GM12878 (cell line): ENCODE measurements at regions not wholly inside any gene's neighbourhood (a gene's known extent, or its start where the extent isn't known, plus 50 kb on each side); places are given as distances from the start of the nearest gene placed in this dataset.

Experiments
- ATAC-seq: fragments of 200-7000 bp; cut with Tn5 transposase; 3 replicates; pipeline ENCODE4 v1.9.1; 2020; ENCODE audit warnings: mild to moderate bottlenecking, moderate library complexity
- BruUV-seq: library from RNA; stranded (reverse); fragments of 400-500 nt; replicated peaks from 2 replicates; lab custom pipeline; 2021; lab: Mats Ljungman, UMichigan
- CTCF ChIA-PET: fragments of 300-600 bp; sonication (Branson Sonifier 250); formaldehyde crosslinking; extraction: SDS; loops from one replicate; lab custom pipeline; 2021; ENCODE audit warnings: inconsistent platforms; lab: Yijun Ruan, JAX
- POLR2A ChIA-PET: fragments of 350-600 bp; formaldehyde crosslinking; extraction: SDS; loops from one replicate; lab custom pipeline; 2021; ENCODE audit warnings: inconsistent platforms; lab: Charles Lee
- RAD21 ChIA-PET: fragments of 300-600 bp; sonication (Branson Sonifier 250); formaldehyde crosslinking; loops from one replicate; lab custom pipeline; 2023; ENCODE audit warnings: antibody characterized with exemption; ENCODE audit not compliant: unreplicated experiment; lab: Charles Lee
- SMC1A ChIA-PET: fragments of 300-600 bp; sonication (Branson Sonifier 250); formaldehyde crosslinking; loops from one replicate; lab custom pipeline; 2023; ENCODE audit not compliant: unreplicated experiment, uncharacterized antibody; lab: Charles Lee
- DNase-seq: peaks from one replicate; pipeline ENCODE4 v3.0.0-alpha.2; 2011; ENCODE audit warnings: low read depth, low spot score
- FAIRE-seq: peaks from 3 replicates; lab custom pipeline; 2011; peaks lifted over from hg19 to GRCh38; lab: Jason Lieb, UNC
- H2AFZ ChIP-seq: 2 replicates; pipeline ENCODE4 v1.6.0; 2011; ENCODE audit warnings: low read depth, low read length, control low read depth; ENCODE audit not compliant: control insufficient read depth
- H3K27ac ChIP-seq: 2 replicates; pipeline ENCODE4 v1.5.1; 2011; ENCODE audit warnings: control low read depth; ENCODE audit not compliant: control insufficient read depth, insufficient read depth
- H3K27me3 ChIP-seq, 2 experiments: replicated peaks in 1 of 2; 2 replicates each; pipeline versions ENCODE4 v1.6.0 to v1.6.1; 2011; ENCODE audit warnings: low read length in 1 of 2; ENCODE audit not compliant: control insufficient read depth in 2 of 2, insufficient read depth in 2 of 2
- H3K36me3 ChIP-seq, 2 experiments: 2 replicates each; pipeline ENCODE4 v1.5.1; 2011; ENCODE audit warnings: low read length in 1 of 2; ENCODE audit not compliant: control insufficient read depth in 2 of 2, insufficient read depth in 2 of 2
- H3K4me1 ChIP-seq: 2 replicates; pipeline ENCODE4 v1.6.1; 2011; ENCODE audit warnings: mild to moderate bottlenecking, low read length, moderate library complexity, mixed read lengths; ENCODE audit not compliant: control insufficient read depth, insufficient read depth
- H3K4me2 ChIP-seq: 2 replicates; pipeline ENCODE4 v1.6.0; 2011; ENCODE audit warnings: control low read depth; ENCODE audit not compliant: control insufficient read depth, insufficient read depth
- H3K4me3 ChIP-seq: fragments of 200-600 bp; sonication (generic); 2 replicates; pipeline ENCODE4 v1.5.1; 2016
- H3K79me2 ChIP-seq: 2 replicates; pipeline ENCODE4 v1.6.0; 2011; ENCODE audit warnings: low read length; ENCODE audit not compliant: control insufficient read depth, insufficient read depth
- H3K9ac ChIP-seq: 2 replicates; pipeline ENCODE4 v1.8.0; 2011; ENCODE audit warnings: low read length, control low read depth, mixed read lengths; ENCODE audit not compliant: control insufficient read depth, insufficient read depth
- H3K9me3 ChIP-seq: replicated peaks from 3 replicates; pipeline ENCODE4 v1.5.1; 2011; ENCODE audit warnings: mild to moderate bottlenecking, low read length; ENCODE audit not compliant: control insufficient read depth, insufficient read depth
- H4K20me1 ChIP-seq: 2 replicates; pipeline ENCODE4 v1.6.0; 2011; ENCODE audit not compliant: control insufficient read depth, insufficient read depth
- CHD1 ChIP-seq: IDR thresholded peaks from 2 replicates; pipeline ENCODE4 v1.6.1; 2012; ENCODE audit warnings: low read depth, low read length, improper control_type of control experiment
- GATAD2B ChIP-seq: fragments of 450-650 bp; conservative IDR thresholded peaks from 2 replicates; pipeline ENCODE4 v1.6.1; 2017; ENCODE audit warnings: low read depth, mild to moderate bottlenecking, moderate library complexity
- HDAC6 ChIP-seq: fragments of 200-600 bp; sonication (generic); IDR thresholded peaks from one replicate; pipeline ENCODE4 v1.8.0; 2017; ENCODE audit warnings: antibody characterized with exemption; ENCODE audit not compliant: unreplicated experiment
- HDGF ChIP-seq: fragments of 450-650 bp; IDR thresholded peaks from 2 replicates; pipeline ENCODE4 v1.6.1; 2016; ENCODE audit warnings: antibody characterized with exemption
- KAT2A ChIP-seq: conservative IDR thresholded peaks from 2 replicates; pipeline ENCODE4 v1.6.1; 2011; ENCODE audit warnings: low read depth, low read length; ENCODE audit not compliant: control insufficient read depth
- LARP7 ChIP-seq: fragments of 450-650 bp; IDR thresholded peaks from 2 replicates; pipeline ENCODE4 v1.6.1; 2017; ENCODE audit warnings: mild to moderate bottlenecking
- MTA2 ChIP-seq: fragments of 450-650 bp; IDR thresholded peaks from 2 replicates; pipeline ENCODE4 v1.6.1; 2016; ENCODE audit warnings: low read depth, mild to moderate bottlenecking, moderate library complexity
- MYB ChIP-seq: fragments of 150-350 bp; IDR thresholded peaks from 2 replicates; pipeline ENCODE4 v1.6.1; 2014; ENCODE audit warnings: mild to moderate bottlenecking, low read depth, low read length, borderline replicate concordance
- NFXL1 ChIP-seq: fragments of 450-650 bp; IDR thresholded peaks from 2 replicates; pipeline ENCODE4 v1.6.1; 2017; ENCODE audit warnings: antibody characterized with exemption, mild to moderate bottlenecking, borderline replicate concordance
- POLR2AphosphoS5 ChIP-seq: IDR thresholded peaks from 2 replicates; pipeline ENCODE4 v1.6.1; 2011; ENCODE audit warnings: mild to moderate bottlenecking, low read length, inconsistent platforms
- RAD51 ChIP-seq: fragments of 450-650 bp; IDR thresholded peaks from 2 replicates; pipeline ENCODE4 v1.6.1; 2016; ENCODE audit warnings: moderate library complexity, mild to moderate bottlenecking, inconsistent platforms
- SIX5 ChIP-seq: IDR thresholded peaks from 2 replicates; pipeline ENCODE4 v1.6.1; 2011; ENCODE audit warnings: mild to moderate bottlenecking, low read depth, low read length, moderate library complexity; ENCODE audit not compliant: severe bottlenecking
- SRF ChIP-seq, 2 experiments: IDR thresholded peaks; 2 replicates each; pipeline ENCODE4 v1.6.1; 2011; ENCODE audit warnings: low read depth in 2 of 2, low read length in 2 of 2, mild to moderate bottlenecking in 1 of 2, moderate library complexity in 1 of 2
- STAT3 ChIP-seq: IDR thresholded peaks from 2 replicates; pipeline ENCODE4 v1.6.1; 2011; ENCODE audit warnings: low read depth, low read length, improper control_type of control experiment
- TARDBP ChIP-seq: IDR thresholded peaks from 2 replicates; pipeline ENCODE4 v1.6.1; 2016; ENCODE audit warnings: borderline replicate concordance
- YY1 ChIP-seq: IDR thresholded peaks from 2 replicates; pipeline ENCODE4 v1.6.1; 2011; ENCODE audit warnings: low read depth, mild to moderate bottlenecking, low read length
- ZNF207 ChIP-seq: fragments of 450-650 bp; IDR thresholded peaks from 2 replicates; pipeline ENCODE4 v1.6.1; 2014; ENCODE audit warnings: antibody characterized with exemption, mild to moderate bottlenecking, borderline replicate concordance
- ZNF274 ChIP-seq: IDR thresholded peaks from one replicate; pipeline ENCODE4 v1.8.0; 2011; ENCODE audit not compliant: insufficient read length, insufficient read depth
- WGBS: methylation state at CpG from one replicate; pipeline ENCODE4 v1.1.6; 2016; ENCODE audit warnings: low lambda C conversion rate; ENCODE audit not compliant: insufficient replicate concordance, insufficient coverage; ENCODE audit errors: missing lambda C conversion rate; 5-methylcytosine and 5-hydroxymethylcytosine counted together
- in situ Hi-C: fragments of 300-500 bp; cut with MboI; formaldehyde crosslinking; loops from 9 replicates; pipeline ENCODE4 v1.14.3; 2018; ENCODE audit warnings: mixed read lengths
- intact Hi-C: fragments of 100-400 bp; cut with micrococcal nuclease; formaldehyde crosslinking; loops from one replicate; pipeline ENCODE4 v1.14.2; 2022; ENCODE audit not compliant: unreplicated experiment
- TF ChIP-seq, protein P1 (sequence below): fragments of 450-650 bp; IDR thresholded peaks from 2 replicates; pipeline ENCODE4 v1.6.1; 2017; ENCODE audit warnings: borderline replicate concordance
- TF ChIP-seq, protein P2 (sequence below), 3 experiments: IDR thresholded peaks in 2 of 3; conservative IDR thresholded peaks in 1 of 3; 2 replicates each; pipeline ENCODE4 v1.5.1; 2011; ENCODE audit warnings: low read depth in 3 of 3, low read length in 3 of 3, mild to moderate bottlenecking in 3 of 3, control low read depth in 2 of 3, moderate library complexity in 2 of 3, inconsistent platforms in 1 of 3, mixed read lengths in 1 of 3; ENCODE audit not compliant: control insufficient read depth in 2 of 3, insufficient read depth in 1 of 3; ENCODE audit errors: extremely low read depth in 1 of 3
- TF ChIP-seq, protein P3 (sequence below): IDR thresholded peaks from 2 replicates; pipeline ENCODE4 v1.6.1; 2011; ENCODE audit warnings: low read depth, mild to moderate bottlenecking, low read length, moderate library complexity, borderline replicate concordance; ENCODE audit errors: extremely low read depth
- TF ChIP-seq, protein P4 (sequence below): fragments of 450-650 bp; IDR thresholded peaks from 2 replicates; pipeline ENCODE4 v1.6.1; 2017; ENCODE audit warnings: mild to moderate bottlenecking

DNA sequence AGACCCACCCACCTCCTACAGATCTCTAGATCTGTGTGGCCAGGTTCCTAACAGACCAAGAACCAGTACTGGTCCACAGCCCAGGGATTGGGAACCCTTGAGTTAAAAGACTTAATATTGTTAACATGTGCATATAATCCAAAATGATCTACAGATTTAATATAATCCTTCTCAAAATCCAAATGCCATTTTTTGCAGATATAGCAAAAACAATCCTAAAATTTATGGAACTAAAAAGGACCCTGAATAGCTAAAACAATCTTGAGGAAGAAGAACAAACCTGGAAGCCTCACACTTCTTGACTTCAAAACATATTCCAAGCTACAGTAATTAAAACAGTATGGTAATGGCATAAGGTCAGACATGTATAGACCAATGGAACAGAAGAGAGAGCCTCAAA is 206.9 kb upstream of the SIX2 start (continued):
- TF ChIP-seq RAD51 = no peak
- TF ChIP-seq YY1 = no peak
- no peak for TF ChIP-seq MYB
- no peak for TF ChIP-seq ZNF207
- TF ChIP-seq SIX5 = no peak
- no peak for TF ChIP-seq LARP7
- TF ChIP-seq KAT2A = no peak
- TF ChIP-seq, protein P1, sequence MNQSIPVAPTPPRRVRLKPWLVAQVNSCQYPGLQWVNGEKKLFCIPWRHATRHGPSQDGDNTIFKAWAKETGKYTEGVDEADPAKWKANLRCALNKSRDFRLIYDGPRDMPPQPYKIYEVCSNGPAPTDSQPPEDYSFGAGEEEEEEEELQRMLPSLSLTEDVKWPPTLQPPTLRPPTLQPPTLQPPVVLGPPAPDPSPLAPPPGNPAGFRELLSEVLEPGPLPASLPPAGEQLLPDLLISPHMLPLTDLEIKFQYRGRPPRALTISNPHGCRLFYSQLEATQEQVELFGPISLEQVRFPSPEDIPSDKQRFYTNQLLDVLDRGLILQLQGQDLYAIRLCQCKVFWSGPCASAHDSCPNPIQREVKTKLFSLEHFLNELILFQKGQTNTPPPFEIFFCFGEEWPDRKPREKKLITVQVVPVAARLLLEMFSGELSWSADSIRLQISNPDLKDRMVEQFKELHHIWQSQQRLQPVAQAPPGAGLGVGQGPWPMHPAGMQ = no peak
- no peak for TF ChIP-seq ZNF274
- TF ChIP-seq STAT3 = no peak

DNA sequence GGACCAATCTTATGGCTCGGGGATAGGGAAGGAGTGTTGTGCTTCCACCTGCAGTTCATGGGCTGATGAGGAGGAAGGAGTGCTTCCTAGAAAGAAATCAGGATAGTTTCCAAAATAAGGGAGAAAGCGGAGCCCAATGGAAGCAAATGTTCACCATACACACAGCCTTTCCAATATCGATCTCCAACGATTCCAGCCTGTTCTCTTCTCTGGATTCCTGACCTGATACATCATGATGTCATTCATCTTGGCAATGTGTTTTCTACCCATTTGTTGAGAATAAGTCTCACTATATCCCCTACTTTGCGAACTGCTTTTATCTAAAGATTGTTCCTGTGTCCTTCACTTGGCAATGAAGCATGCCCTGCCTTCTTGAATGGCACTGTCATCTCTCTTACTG is 205.3 kb upstream of the SIX2 start:
- DNase-seq (no peak), ATAC-seq (no peak), FAIRE-seq (no peak)
- Histone ChIP-seq H3K27me3 (no peaks in the 10 kb centered on the region; a peak in 3 of 4 replicates), H3K9ac (no peak overlapping the region), H3K4me3 (no peak overlapping the region), H3K27ac (no peak overlapping the region), H3K4me1 (no peaks in the 10 kb centered on the region), H4K20me1 (no peaks in the 10 kb centered on the region), H3K36me3 (no peaks in the 10 kb centered on the region), H3K4me2 (no peak overlapping the region), H3K79me2 (no peaks in the 10 kb centered on the region), H3K9me3 (no peaks in the 10 kb centered on the region; the same call in 2 of the 3 replicates), H2AFZ (no peak overlapping the region)
- BruUV-seq = no TSS peak
- in situ Hi-C loops (no loop called here), intact Hi-C loops (no loop called here)
- 40% methylated on average over 5 of the region's 5 CpGs for WGBS
- SMC1A ChIA-PET = no interaction called here
- RAD21 ChIA-PET = no interaction called here
- POLR2A ChIA-PET = no interaction called here
- CTCF ChIA-PET = no interaction called here
- TF ChIP-seq, protein P2, sequence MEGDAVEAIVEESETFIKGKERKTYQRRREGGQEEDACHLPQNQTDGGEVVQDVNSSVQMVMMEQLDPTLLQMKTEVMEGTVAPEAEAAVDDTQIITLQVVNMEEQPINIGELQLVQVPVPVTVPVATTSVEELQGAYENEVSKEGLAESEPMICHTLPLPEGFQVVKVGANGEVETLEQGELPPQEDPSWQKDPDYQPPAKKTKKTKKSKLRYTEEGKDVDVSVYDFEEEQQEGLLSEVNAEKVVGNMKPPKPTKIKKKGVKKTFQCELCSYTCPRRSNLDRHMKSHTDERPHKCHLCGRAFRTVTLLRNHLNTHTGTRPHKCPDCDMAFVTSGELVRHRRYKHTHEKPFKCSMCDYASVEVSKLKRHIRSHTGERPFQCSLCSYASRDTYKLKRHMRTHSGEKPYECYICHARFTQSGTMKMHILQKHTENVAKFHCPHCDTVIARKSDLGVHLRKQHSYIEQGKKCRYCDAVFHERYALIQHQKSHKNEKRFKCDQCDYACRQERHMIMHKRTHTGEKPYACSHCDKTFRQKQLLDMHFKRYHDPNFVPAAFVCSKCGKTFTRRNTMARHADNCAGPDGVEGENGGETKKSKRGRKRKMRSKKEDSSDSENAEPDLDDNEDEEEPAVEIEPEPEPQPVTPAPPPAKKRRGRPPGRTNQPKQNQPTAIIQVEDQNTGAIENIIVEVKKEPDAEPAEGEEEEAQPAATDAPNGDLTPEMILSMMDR (IDR thresholded peaks at IDR 0.05 in 2 of 3, conservative IDR thresholded peaks at IDR 0.05 in 1 of 3; ENCODE audit: control insufficient read depth in 2 of 3, extremely low read depth in 1 of 3, insufficient read depth in 1 of 3, low read depth in 3 of 3, low read length in 3 of 3) = no peak
- TF ChIP-seq GATAD2B (no peak), HDGF (no peak), POLR2AphosphoS5 (no peak), KAT2A (no peak), SRF (IDR thresholded peaks at IDR 0.05; ENCODE audit: low read depth in 2 of 2, low read length in 2 of 2) (no peak), TARDBP (no peak), NFXL1 (no peak), CHD1 (no peak), MTA2 (no peak), HDAC6 (no peak)
- TF ChIP-seq, protein P3, sequence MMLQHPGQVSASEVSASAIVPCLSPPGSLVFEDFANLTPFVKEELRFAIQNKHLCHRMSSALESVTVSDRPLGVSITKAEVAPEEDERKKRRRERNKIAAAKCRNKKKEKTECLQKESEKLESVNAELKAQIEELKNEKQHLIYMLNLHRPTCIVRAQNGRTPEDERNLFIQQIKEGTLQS = no peak
- TF ChIP-seq, protein P4, sequence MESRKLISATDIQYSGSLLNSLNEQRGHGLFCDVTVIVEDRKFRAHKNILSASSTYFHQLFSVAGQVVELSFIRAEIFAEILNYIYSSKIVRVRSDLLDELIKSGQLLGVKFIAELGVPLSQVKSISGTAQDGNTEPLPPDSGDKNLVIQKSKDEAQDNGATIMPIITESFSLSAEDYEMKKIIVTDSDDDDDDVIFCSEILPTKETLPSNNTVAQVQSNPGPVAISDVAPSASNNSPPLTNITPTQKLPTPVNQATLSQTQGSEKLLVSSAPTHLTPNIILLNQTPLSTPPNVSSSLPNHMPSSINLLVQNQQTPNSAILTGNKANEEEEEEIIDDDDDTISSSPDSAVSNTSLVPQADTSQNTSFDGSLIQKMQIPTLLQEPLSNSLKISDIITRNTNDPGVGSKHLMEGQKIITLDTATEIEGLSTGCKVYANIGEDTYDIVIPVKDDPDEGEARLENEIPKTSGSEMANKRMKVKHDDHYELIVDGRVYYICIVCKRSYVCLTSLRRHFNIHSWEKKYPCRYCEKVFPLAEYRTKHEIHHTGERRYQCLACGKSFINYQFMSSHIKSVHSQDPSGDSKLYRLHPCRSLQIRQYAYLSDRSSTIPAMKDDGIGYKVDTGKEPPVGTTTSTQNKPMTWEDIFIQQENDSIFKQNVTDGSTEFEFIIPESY = no peak
